DND-41 (cell line): ENCODE measurements at regions not wholly inside any gene's neighbourhood (a gene's known extent, or its start where the extent isn't known, plus 50 kb on each side); places are given as distances from the start of the nearest gene placed in this dataset.

Source experiments
- ATAC-seq: fragments of 200-7000 bp; cut with Tn5 transposase; 3 replicates; pipeline ENCODE4 v1.9.1; 2021; ENCODE audit warnings: low read depth; ENCODE audit not compliant: insufficient read depth
- DNase-seq: peaks from one replicate; pipeline ENCODE4 v3.0.0-alpha.2; 2020
- H2AFZ ChIP-seq: 2 replicates; pipeline ENCODE4 v1.6.0; 2012; ENCODE audit warnings: low read depth, low read length
- H3K27ac ChIP-seq: 2 replicates; pipeline ENCODE4 v1.5.1; 2012; ENCODE audit warnings: low read length, inconsistent platforms
- H3K27me3 ChIP-seq: fragments of 200-600 bp; sonication (generic); 2 replicates; pipeline ENCODE4 v1.6.0; 2012; ENCODE audit warnings: low read length, mild to moderate bottlenecking, inconsistent platforms; ENCODE audit not compliant: insufficient read depth, poor library complexity
- H3K36me3 ChIP-seq: 2 replicates; pipeline ENCODE4 v1.5.1; 2012; ENCODE audit warnings: low read length, inconsistent platforms; ENCODE audit not compliant: insufficient read depth
- H3K4me1 ChIP-seq: 2 replicates; pipeline ENCODE4 v1.5.1; 2012; ENCODE audit warnings: mild to moderate bottlenecking, low read length; ENCODE audit not compliant: insufficient read depth
- H3K4me2 ChIP-seq: 2 replicates; pipeline ENCODE4 v1.6.0; 2012; ENCODE audit warnings: mild to moderate bottlenecking, moderate library complexity, low read length, inconsistent platforms; ENCODE audit not compliant: insufficient read depth
- H3K4me3 ChIP-seq, 2 experiments: fragments of 200-600 bp in 1 of 2; shearing (Covaris generic) in 1 of 2; 2 replicates each; pipeline ENCODE4 v1.5.1; 2012 to 2016; ENCODE audit warnings: inconsistent platforms in 2 of 2, low read length in 2 of 2, mild to moderate bottlenecking in 2 of 2, low read depth in 1 of 2, moderate library complexity in 1 of 2
- H3K79me2 ChIP-seq: 2 replicates; pipeline ENCODE4 v1.6.0; 2012; ENCODE audit warnings: low read length, inconsistent platforms; ENCODE audit not compliant: insufficient read depth
- H3K9ac ChIP-seq: 2 replicates; pipeline ENCODE4 v1.6.0; 2012; ENCODE audit warnings: low read depth, mild to moderate bottlenecking, inconsistent platforms, low read length, moderate library complexity
- H3K9me3 ChIP-seq: 2 replicates; pipeline ENCODE4 v1.5.1; 2012; ENCODE audit warnings: low read length, moderate library complexity, mild to moderate bottlenecking, inconsistent platforms; ENCODE audit not compliant: insufficient read depth, severe bottlenecking
- H4K20me1 ChIP-seq: 2 replicates; pipeline ENCODE4 v1.6.0; 2012; ENCODE audit warnings: low read length; ENCODE audit not compliant: insufficient read depth
- EZH2 ChIP-seq: IDR thresholded peaks from 3 replicates; pipeline ENCODE4 v1.6.1; 2012; ENCODE audit warnings: borderline replicate concordance, low read depth, mild to moderate bottlenecking, moderate library complexity, low read length, inconsistent platforms; ENCODE audit not compliant: severe bottlenecking
- TF ChIP-seq, protein P1 (sequence below): IDR thresholded peaks from 2 replicates; pipeline ENCODE4 v1.5.1; 2012; ENCODE audit warnings: borderline replicate concordance, low read length, moderate library complexity, mild to moderate bottlenecking; ENCODE audit not compliant: poor library complexity, severe bottlenecking; ENCODE audit errors: extremely low read depth

DNA sequence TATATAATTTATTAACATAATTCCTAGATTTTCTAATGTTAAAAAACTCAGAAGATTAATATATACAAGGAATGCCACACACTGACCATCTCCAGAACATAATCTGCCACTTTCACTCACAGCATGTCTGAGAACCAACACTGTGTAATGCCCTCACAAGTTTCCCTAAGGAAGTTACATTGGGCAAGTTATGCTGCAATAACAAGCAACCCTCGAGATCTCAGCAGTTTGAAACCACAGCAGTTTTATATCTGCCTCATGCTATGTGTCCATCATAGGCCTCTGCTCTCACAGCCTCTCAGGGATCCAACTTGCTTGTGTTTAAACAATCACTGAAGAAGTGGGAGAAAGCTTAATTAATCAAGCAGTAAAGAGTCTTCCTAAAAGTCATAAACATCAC is 250.0 kb upstream of the SLC7A11 start:
- DNase-seq, result no peak
- TF ChIP-seq, protein P1, sequence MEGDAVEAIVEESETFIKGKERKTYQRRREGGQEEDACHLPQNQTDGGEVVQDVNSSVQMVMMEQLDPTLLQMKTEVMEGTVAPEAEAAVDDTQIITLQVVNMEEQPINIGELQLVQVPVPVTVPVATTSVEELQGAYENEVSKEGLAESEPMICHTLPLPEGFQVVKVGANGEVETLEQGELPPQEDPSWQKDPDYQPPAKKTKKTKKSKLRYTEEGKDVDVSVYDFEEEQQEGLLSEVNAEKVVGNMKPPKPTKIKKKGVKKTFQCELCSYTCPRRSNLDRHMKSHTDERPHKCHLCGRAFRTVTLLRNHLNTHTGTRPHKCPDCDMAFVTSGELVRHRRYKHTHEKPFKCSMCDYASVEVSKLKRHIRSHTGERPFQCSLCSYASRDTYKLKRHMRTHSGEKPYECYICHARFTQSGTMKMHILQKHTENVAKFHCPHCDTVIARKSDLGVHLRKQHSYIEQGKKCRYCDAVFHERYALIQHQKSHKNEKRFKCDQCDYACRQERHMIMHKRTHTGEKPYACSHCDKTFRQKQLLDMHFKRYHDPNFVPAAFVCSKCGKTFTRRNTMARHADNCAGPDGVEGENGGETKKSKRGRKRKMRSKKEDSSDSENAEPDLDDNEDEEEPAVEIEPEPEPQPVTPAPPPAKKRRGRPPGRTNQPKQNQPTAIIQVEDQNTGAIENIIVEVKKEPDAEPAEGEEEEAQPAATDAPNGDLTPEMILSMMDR, result no peak
- TF ChIP-seq EZH2, result no peak
- Histone ChIP-seq H3K36me3 (no peaks in the 10 kb centered on the region), H3K4me3 (no peak overlapping the region), H4K20me1 (no peaks in the 10 kb centered on the region), H2AFZ (no peak overlapping the region), H3K4me2 (no peak overlapping the region), H3K27ac (no peak overlapping the region), H3K27me3 (no peaks in the 10 kb centered on the region), H3K9me3 (no peaks in the 10 kb centered on the region), H3K79me2 (no peaks in the 10 kb centered on the region), H3K4me1 (peaks cover 13% of the 10 kb centered on the region), H3K9ac (no peak overlapping the region)
- no peak for ATAC-seq

DNA sequence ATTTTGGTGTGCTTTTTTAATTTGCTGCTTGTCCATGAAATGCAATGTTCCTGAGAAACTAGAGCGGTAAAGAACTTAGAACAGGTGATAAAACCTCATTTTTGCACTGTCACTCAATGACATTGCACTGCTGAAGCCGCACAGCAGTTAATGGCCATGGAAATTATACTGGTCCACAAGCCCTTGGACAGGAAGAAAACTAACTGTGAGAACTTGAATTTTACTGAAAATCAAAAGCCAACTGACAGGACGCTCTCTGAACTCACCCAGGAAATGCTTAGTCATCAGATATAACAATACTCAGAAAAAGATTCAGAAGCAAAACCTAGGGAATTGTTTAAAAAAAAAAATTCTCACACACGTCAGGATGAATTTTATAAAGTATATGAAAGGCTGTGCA is 246.4 kb upstream of the SLC7A11 start:
- no peak overlapping the region for H2AFZ ChIP-seq
- ATAC-seq (peak; percentile 79), DNase-seq (peak; percentile 22)
- no peak overlapping the region for H3K4me2 ChIP-seq
- H3K4me1 ChIP-seq, result peaks cover 13% of the 10 kb centered on the region
- H3K9me3 ChIP-seq, result no peaks in the 10 kb centered on the region
- peak overlapping the region; percentile 22; the same call in 1 of the 2 replicates for H3K27ac ChIP-seq
- no peaks in the 10 kb centered on the region for H3K36me3 ChIP-seq
- H4K20me1 ChIP-seq, result no peaks in the 10 kb centered on the region
- no peak overlapping the region for H3K4me3 ChIP-seq
- H3K9ac ChIP-seq, result no peak overlapping the region
- TF ChIP-seq EZH2, result no peak
- TF ChIP-seq, protein P1, result no peak
- no peaks in the 10 kb centered on the region for H3K79me2 ChIP-seq
- H3K27me3 ChIP-seq, result no peaks in the 10 kb centered on the region

GRCh38 chr4:138487670-138488069 is 245.5 kb upstream of the SLC7A11 start:
- Histone ChIP-seq H3K27me3 (no peaks in the 10 kb centered on the region), H3K27ac (no peak overlapping the region), H3K9me3 (no peaks in the 10 kb centered on the region), H3K79me2 (no peaks in the 10 kb centered on the region), H3K4me1 (peaks cover 13% of the 10 kb centered on the region), H4K20me1 (no peaks in the 10 kb centered on the region), H2AFZ (no peak overlapping the region), H3K4me2 (no peak overlapping the region), H3K9ac (no peak overlapping the region), H3K36me3 (no peaks in the 10 kb centered on the region), H3K4me3 (no peak overlapping the region)
- ATAC-seq, result no peak
- no peak for TF ChIP-seq EZH2
- TF ChIP-seq, protein P1, result no peak
- DNase-seq, result no peak

GRCh38 chr4:138487230-138487629 is 245.1 kb upstream of the SLC7A11 start:
- no peaks in the 10 kb centered on the region for H4K20me1 ChIP-seq
- H3K79me2 ChIP-seq, result no peaks in the 10 kb centered on the region
- H3K9ac ChIP-seq, result no peak overlapping the region
- ATAC-seq (no peak), DNase-seq (no peak)
- no peaks in the 10 kb centered on the region for H3K36me3 ChIP-seq
- H3K27me3 ChIP-seq, result no peaks in the 10 kb centered on the region
- no peaks in the 10 kb centered on the region for H3K9me3 ChIP-seq
- no peak overlapping the region for H2AFZ ChIP-seq
- H3K27ac ChIP-seq, result no peak overlapping the region
- H3K4me1 ChIP-seq, result peaks cover 13% of the 10 kb centered on the region
- TF ChIP-seq EZH2, result no peak
- TF ChIP-seq, protein P1, result no peak
- no peak overlapping the region for H3K4me3 ChIP-seq
- no peak overlapping the region for H3K4me2 ChIP-seq
